Heart left ventricle (tissue), 16 donors: ENCODE measurements at regions not wholly inside any gene's neighbourhood (a gene's known extent, or its start where the extent isn't known, plus 50 kb on each side); places are given as distances from the start of the nearest gene placed in this dataset.

Source experiments
- ATAC-seq, 4 donors: fragments of 200-7000 bp; cut with Tn5 transposase; one replicate each; pipeline ENCODE4 v1.9.1; 2020 to 2022; ENCODE audit warnings: moderate library complexity in 4 of 4, mild to moderate bottlenecking in 3 of 4, moderate number of reproducible peaks in 1 of 4
- DNase-seq, 5 donors: peaks; one replicate each; pipeline ENCODE4 v3.0.0-alpha.2; 2020
- H3K27ac ChIP-seq, 12 donors: fragments of 200-600 bp; sonication (generic) in 4 of 12; one replicate each; pipeline versions ENCODE4 v1.5.0 to v1.8.0; 2016 to 2022; ENCODE audit warnings: mild to moderate bottlenecking in 2 of 12
- H3K27me3 ChIP-seq, 9 donors: fragments of 200-600 bp; sonication (generic) in 2 of 9; one replicate each; pipeline versions ENCODE4 v1.5.1 to v1.8.0; 2016 to 2022; ENCODE audit warnings: mild to moderate bottlenecking in 3 of 9
- H3K36me3 ChIP-seq, 9 donors: fragments of 200-600 bp; sonication (generic) in 2 of 9; one replicate each; pipeline versions ENCODE4 v1.5.0 to v1.8.0; 2018 to 2022; ENCODE audit warnings: mild to moderate bottlenecking in 2 of 9
- H3K4me1 ChIP-seq, 12 donors: fragments of 200-600 bp; sonication (generic) in 4 of 12; one replicate each; pipeline versions ENCODE4 v1.5.0 to v1.8.0; 2016 to 2022; ENCODE audit warnings: mild to moderate bottlenecking in 3 of 12
- H3K4me3 ChIP-seq, 12 donors: fragments of 200-600 bp; sonication (generic) in 4 of 12; one replicate each; pipeline versions ENCODE4 v1.5.0 to v1.8.0; 2017 to 2022; ENCODE audit warnings: mild to moderate bottlenecking in 9 of 12, moderate library complexity in 4 of 12
- H3K9me3 ChIP-seq, 12 donors: fragments of 200-600 bp; sonication (generic) in 4 of 12; one replicate each; pipeline versions ENCODE4 v1.5.0 to v1.8.0; 2016 to 2022; ENCODE audit warnings: mild to moderate bottlenecking in 1 of 12
- POLR2A ChIP-seq, 2 donors: fragments of 450-650 bp; IDR thresholded peaks; one replicate each; pipeline ENCODE4 v1.6.1; 2017; ENCODE audit warnings: antibody characterized with exemption in 2 of 2, mild to moderate bottlenecking in 2 of 2, moderate library complexity in 2 of 2
- WGBS, 4 donors: extraction: QIAGEN DNeasy Blood & Tissue Kit in 2 of 4; methylation state at CpG; one replicate each; pipeline versions ENCODE4 v1.1.5 to v1.1.7; 2013 to 2018; 5-methylcytosine and 5-hydroxymethylcytosine counted together
- intact Hi-C, 10 donors: fragments of 100-400 bp; cut with DNase I; formaldehyde crosslinking; loops; one replicate each; pipeline versions ENCODE4 v1.11.1 to v1.14.2; 2022
- TF ChIP-seq, protein P1 (sequence below), 12 donors: fragments of 200-600 bp; sonication (generic) in 4 of 12; IDR thresholded peaks; one replicate each; pipeline versions ENCODE4 v1.5.0 to v1.8.0; 2018 to 2022; ENCODE audit warnings: antibody characterized with exemption in 12 of 12, mild to moderate bottlenecking in 5 of 12
- donor health status: ischemic (EF 13 %, LVEDD 7.1; RV severe dilation, severe dysfunction).
- donor health status: healthy with polysubstance abuse.
- donor health status: DM: no; HTN: yes; CAD: no.
- donor health status: DM: no; HTN: no; CAD: no.
- donor health status: ischemic (EF 25% LVEDD 6.9; RV normal size, moderate dysfunction).
- donor health status: ischemic (EF 25% LVEDD 5.7; RV mildly dilated, moderate dysfunction).
- donor health status: healthy.
- donor health status: DM: yes; HTN: yes; CAD: no.
- donor health status: ischemic (EF 35%, LVEDD 5.7; RV mildly dilated, moderate dysfunction).
- donor health status: nonischemic (EF 11% LVEDD 7.7; RV severe dilation, severe dysfunction).
- donor health status: DM: yes; HTN: yes; CAD: no.
- donor health status: PGD.
- donor health status: ischemic (EF 29% LVEDD 5.4; RV normal size, mild dysfunction).
- donor health status: nonischemic (EF 23%, LVEDD 6.1; RV moderate dilation, normal function).

GRCh38 chr5:101829255-101829654 lies 466.8 kb downstream of the SLCO4C1 start:
- no peaks in the 10 kb centered on the region for H3K27me3 ChIP-seq
- intact Hi-C loops = no loop called here

DNA sequence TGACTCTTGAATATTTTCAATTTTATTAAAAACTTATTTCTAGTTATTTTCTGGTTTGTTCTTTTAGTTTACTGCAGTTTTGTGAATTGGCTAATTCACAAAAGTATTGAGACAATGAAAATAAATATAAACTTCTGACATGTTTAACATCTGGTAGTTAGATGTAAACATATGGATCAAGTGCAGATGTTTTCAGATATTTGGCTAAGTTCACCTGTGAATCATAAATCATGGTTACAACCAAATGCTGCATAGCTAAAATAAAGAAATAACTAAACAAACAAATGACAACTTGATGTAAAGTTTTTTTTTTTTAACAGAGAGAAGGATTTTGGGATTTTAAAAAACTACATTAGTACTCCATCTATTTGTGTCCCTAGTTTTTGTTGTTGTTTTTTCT lies 484.6 kb downstream of the SLCO4C1 start:
- H3K4me3 ChIP-seq = no peak overlapping the region

More at GRCh38 chr5:101829255-101829654, 466.8 kb downstream of the SLCO4C1 start:
- Histone ChIP-seq H3K4me1 (no peaks in the 10 kb centered on the region), H3K4me3 (no peak overlapping the region), H3K27ac (no peak overlapping the region), H3K36me3 (no peaks in the 10 kb centered on the region), H3K9me3 (peaks cover 0 to 20% (median 3%) of the 10 kb centered on the region in 12 donors)
- TF ChIP-seq POLR2A (IDR thresholded peaks at IDR 0.05) = no peak
- TF ChIP-seq, protein P1, sequence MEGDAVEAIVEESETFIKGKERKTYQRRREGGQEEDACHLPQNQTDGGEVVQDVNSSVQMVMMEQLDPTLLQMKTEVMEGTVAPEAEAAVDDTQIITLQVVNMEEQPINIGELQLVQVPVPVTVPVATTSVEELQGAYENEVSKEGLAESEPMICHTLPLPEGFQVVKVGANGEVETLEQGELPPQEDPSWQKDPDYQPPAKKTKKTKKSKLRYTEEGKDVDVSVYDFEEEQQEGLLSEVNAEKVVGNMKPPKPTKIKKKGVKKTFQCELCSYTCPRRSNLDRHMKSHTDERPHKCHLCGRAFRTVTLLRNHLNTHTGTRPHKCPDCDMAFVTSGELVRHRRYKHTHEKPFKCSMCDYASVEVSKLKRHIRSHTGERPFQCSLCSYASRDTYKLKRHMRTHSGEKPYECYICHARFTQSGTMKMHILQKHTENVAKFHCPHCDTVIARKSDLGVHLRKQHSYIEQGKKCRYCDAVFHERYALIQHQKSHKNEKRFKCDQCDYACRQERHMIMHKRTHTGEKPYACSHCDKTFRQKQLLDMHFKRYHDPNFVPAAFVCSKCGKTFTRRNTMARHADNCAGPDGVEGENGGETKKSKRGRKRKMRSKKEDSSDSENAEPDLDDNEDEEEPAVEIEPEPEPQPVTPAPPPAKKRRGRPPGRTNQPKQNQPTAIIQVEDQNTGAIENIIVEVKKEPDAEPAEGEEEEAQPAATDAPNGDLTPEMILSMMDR (IDR thresholded peaks at IDR 0.05) = no peak
- DNase-seq (no peak), ATAC-seq (no peak)
- 39 to 63% (median 51%) methylated on average over 4 of the region's 4 CpGs for WGBS, 4 donors

DNA sequence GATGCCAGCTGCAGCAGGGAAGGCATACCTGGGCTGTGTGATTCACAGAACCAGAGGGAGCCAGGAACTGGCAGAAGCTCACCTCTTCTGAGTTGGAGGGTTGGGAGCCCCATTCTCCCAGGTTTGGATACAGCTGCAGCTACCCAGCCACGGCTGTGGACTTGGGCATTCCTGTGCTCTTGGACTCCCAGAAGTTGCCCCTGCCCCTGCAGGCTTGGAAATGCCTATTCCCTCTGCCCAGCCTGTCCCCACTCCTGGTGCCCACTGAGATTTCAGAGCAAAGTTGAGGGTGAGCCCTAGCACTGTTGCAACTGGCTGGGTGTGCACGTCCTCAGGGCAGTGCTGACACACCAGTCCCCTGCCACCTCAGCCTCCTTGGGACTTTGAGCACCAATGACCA lies 489.7 kb downstream of the SLCO4C1 start:
- DNase-seq = no peak
- WGBS, 4 donors = 43 to 68% (median 61%) methylated on average over 1 to 2 of the region's 2 CpGs
- Histone ChIP-seq H3K4me3 (no peak overlapping the region), H3K27me3 (no peaks in the 10 kb centered on the region), H3K9me3 (peaks cover 0 to 2% (median 0%) of the 10 kb centered on the region in 12 donors), H3K4me1 (no peaks in the 10 kb centered on the region), H3K27ac (no peak overlapping the region), H3K36me3 (no peaks in the 10 kb centered on the region)
- intact Hi-C loops = no loop called here
- TF ChIP-seq, protein P1 (IDR thresholded peaks at IDR 0.05) = no peak
- no peak for TF ChIP-seq POLR2A (IDR thresholded peaks at IDR 0.05)
- no peak for ATAC-seq

More for the DNA sequence above, 484.6 kb downstream of the SLCO4C1 start:
- Histone ChIP-seq H3K27ac (no peak overlapping the region), H3K27me3 (no peaks in the 10 kb centered on the region), H3K36me3 (no peaks in the 10 kb centered on the region), H3K4me1 (no peaks in the 10 kb centered on the region), H3K9me3 (peaks cover 0 to 2% (median 0%) of the 10 kb centered on the region in 12 donors)
- ATAC-seq = no peak
- DNase-seq = no peak
- intact Hi-C loops = no loop called here
- TF ChIP-seq POLR2A (IDR thresholded peaks at IDR 0.05) = no peak
- TF ChIP-seq, protein P1 (IDR thresholded peaks at IDR 0.05) = no peak

DNA sequence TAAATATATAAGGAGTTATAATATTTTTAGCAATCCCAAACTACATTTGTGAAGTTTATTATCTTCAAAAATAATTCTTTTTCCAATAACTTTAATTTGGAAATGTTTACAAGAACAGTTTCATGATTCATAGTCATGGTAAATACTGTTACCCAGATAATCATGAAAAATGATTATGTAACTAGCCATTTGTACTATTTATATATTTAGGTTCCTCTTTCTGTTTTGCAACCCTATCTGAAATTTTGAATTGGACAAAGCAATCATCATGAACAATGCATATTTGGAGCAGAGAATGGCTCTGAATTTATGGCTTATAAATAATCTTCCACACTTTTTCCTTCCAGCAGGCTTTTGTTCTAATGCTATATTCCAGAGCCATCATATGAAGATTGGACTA lies 499.7 kb downstream of the SLCO4C1 start:
- no peaks in the 10 kb centered on the region for H3K27me3 ChIP-seq
- ATAC-seq = no peak
- H3K4me1 ChIP-seq = peaks cover 0 to 2% (median 0%) of the 10 kb centered on the region in 12 donors
- TF ChIP-seq, protein P1 (IDR thresholded peaks at IDR 0.05) = no peak
- intact Hi-C loops = no loop called here
- H3K36me3 ChIP-seq = no peaks in the 10 kb centered on the region
- no peaks in the 10 kb centered on the region for H3K9me3 ChIP-seq
- DNase-seq = no peak
- H3K27ac ChIP-seq = no peak overlapping the region
- no peak overlapping the region for H3K4me3 ChIP-seq
